Astrocyte (in vitro differentiated cells and primary cell): ENCODE measurements at regions not wholly inside any gene's neighbourhood (a gene's known extent, or its start where the extent isn't known, plus 50 kb on each side); places are given as distances from the start of the nearest gene placed in this dataset.

ENCODE experiments used
- DNase-seq: peaks from one replicate; pipeline ENCODE4 v3.0.0-alpha.2; 2010; ENCODE audit warnings: low read depth
- FAIRE-seq: peaks from 2 replicates; lab custom pipeline; 2011; peaks lifted over from hg19 to GRCh38; lab: Jason Lieb, UNC
- H2AFZ ChIP-seq: 2 replicates; pipeline ENCODE4 v1.6.0; 2012; ENCODE audit warnings: low read depth, low read length, inconsistent platforms
- H3K27ac ChIP-seq: 2 replicates; pipeline ENCODE4 v1.5.1; 2011; ENCODE audit warnings: low read depth, low read length, inconsistent platforms
- H3K27me3 ChIP-seq: 2 replicates; pipeline ENCODE4 v1.6.0; 2011; ENCODE audit warnings: low read length, inconsistent platforms; ENCODE audit not compliant: insufficient read depth
- H3K36me3 ChIP-seq: 2 replicates; pipeline ENCODE4 v1.5.1; 2011; ENCODE audit warnings: low read length, inconsistent platforms; ENCODE audit not compliant: insufficient read depth
- H3K4me1 ChIP-seq: 2 replicates; pipeline ENCODE4 v1.5.1; 2011; ENCODE audit warnings: low read length, inconsistent platforms; ENCODE audit not compliant: insufficient read depth
- H3K4me2 ChIP-seq: 2 replicates; pipeline ENCODE4 v1.6.0; 2012; ENCODE audit warnings: low read length, inconsistent platforms
- H3K4me3 ChIP-seq: 2 replicates; pipeline ENCODE4 v1.5.1; 2011; ENCODE audit warnings: low read depth, mild to moderate bottlenecking, low read length, inconsistent platforms; ENCODE audit not compliant: insufficient read depth
- H3K79me2 ChIP-seq: 2 replicates; pipeline ENCODE4 v1.6.0; 2012; ENCODE audit warnings: mild to moderate bottlenecking, low read length, inconsistent platforms; ENCODE audit not compliant: insufficient read depth
- H3K9ac ChIP-seq: 2 replicates; pipeline ENCODE4 v1.6.0; 2012; ENCODE audit warnings: mild to moderate bottlenecking, low read length, inconsistent platforms
- H3K9me3 ChIP-seq: 2 replicates; pipeline ENCODE4 v1.5.1; 2012; ENCODE audit warnings: low read depth, mild to moderate bottlenecking, low read length, inconsistent platforms; ENCODE audit not compliant: insufficient read depth
- H4K20me1 ChIP-seq: 2 replicates; pipeline ENCODE4 v1.6.0; 2012; ENCODE audit warnings: low read length, inconsistent platforms; ENCODE audit not compliant: insufficient read depth
- H3K27ac Mint-ChIP-seq: one replicate; pipeline ENCODE4 v1.8.0; 2021; ENCODE audit warnings: mild to moderate bottlenecking, mixed read lengths; ENCODE audit not compliant: unreplicated experiment
- H3K27me3 Mint-ChIP-seq: one replicate; pipeline ENCODE4 v1.8.0; 2021; ENCODE audit warnings: low read depth, mixed read lengths; ENCODE audit not compliant: unreplicated experiment
- H3K36me3 Mint-ChIP-seq: one replicate; pipeline ENCODE4 v1.8.0; 2021; ENCODE audit warnings: low read depth, mixed read lengths; ENCODE audit not compliant: unreplicated experiment
- H3K4me1 Mint-ChIP-seq: one replicate; pipeline ENCODE4 v1.8.0; 2021; ENCODE audit warnings: low read depth, mixed read lengths; ENCODE audit not compliant: unreplicated experiment
- H3K4me3 Mint-ChIP-seq: one replicate; pipeline ENCODE4 v1.8.0; 2021; ENCODE audit warnings: mild to moderate bottlenecking, moderate library complexity, mixed read lengths; ENCODE audit not compliant: unreplicated experiment
- H3K9me3 Mint-ChIP-seq: one replicate; pipeline ENCODE4 v1.8.0; 2021; ENCODE audit warnings: mild to moderate bottlenecking, mixed read lengths; ENCODE audit not compliant: unreplicated experiment
- EZH2 ChIP-seq: IDR thresholded peaks from 2 replicates; pipeline ENCODE4 v1.6.1; 2012; ENCODE audit warnings: mild to moderate bottlenecking, low read length, inconsistent platforms; ENCODE audit not compliant: insufficient read depth
- TF ChIP-seq, protein P1 (sequence below): IDR thresholded peaks from 2 replicates; pipeline ENCODE4 v1.5.1; 2011; ENCODE audit warnings: low read depth, mild to moderate bottlenecking, inconsistent platforms, low read length, moderate library complexity; ENCODE audit not compliant: insufficient read depth

DNA sequence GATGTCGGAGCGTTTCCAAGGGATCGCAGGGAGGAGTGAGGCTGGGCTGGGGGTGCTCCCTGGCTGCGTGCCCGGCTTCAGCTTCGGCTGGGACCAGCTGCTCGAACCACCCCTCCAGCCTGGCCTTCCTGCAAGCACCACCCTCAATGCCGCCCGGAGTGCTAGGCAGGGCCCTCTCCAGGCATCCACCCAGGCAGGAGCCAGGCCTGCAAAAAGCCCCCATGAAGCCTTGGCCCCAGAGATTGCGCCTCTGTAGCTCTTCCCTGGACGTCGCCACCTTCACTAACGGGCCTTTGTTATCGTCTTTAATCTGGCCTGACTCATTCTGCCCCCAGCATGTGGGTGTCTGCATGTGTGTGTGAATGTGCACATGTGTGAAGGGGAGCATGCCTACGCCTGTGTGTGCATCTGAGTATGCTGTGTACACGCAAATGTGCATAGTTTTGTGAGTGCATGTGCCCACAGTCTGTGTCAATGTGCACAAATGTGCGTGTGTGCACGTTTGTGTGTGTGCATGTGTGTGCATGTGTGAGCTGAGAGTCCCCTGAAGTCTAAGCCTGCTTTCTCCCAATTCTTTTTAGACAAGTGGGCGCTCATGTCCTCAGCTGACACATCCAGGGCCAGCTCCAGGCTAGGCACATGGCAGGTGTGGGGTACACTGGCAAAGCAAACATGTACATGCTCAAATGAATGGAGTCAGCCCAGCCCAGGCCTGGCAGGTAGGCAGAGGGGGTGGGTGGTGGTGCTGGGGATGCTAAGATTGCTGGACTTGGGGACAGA lies 195.4 kb upstream of the C14orf180 start:
- Histone ChIP-seq H3K4me3 (no peak overlapping the region), H3K4me2 (no peak overlapping the region), H3K27me3 (peaks cover 10% of the 10 kb centered on the region), H3K9me3 (no peaks in the 10 kb centered on the region), H4K20me1 (no peaks in the 10 kb centered on the region), H3K27ac (no peak overlapping the region), H2AFZ (no peak overlapping the region), H3K79me2 (no peaks in the 10 kb centered on the region), H3K36me3 (no peaks in the 10 kb centered on the region), H3K9ac (no peak overlapping the region), H3K4me1 (no peaks in the 10 kb centered on the region)
- Mint-ChIP-seq H3K27me3 (peaks cover 38% of the 10 kb centered on the region), H3K27ac (no peak overlapping the region), H3K4me3 (no peak overlapping the region), H3K36me3 (no peaks in the 10 kb centered on the region), H3K9me3 (peaks cover 13% of the 10 kb centered on the region), H3K4me1 (no peaks in the 10 kb centered on the region)
- FAIRE-seq (no peak), DNase-seq (no peak)
- no peak for TF ChIP-seq EZH2
- TF ChIP-seq, protein P1, sequence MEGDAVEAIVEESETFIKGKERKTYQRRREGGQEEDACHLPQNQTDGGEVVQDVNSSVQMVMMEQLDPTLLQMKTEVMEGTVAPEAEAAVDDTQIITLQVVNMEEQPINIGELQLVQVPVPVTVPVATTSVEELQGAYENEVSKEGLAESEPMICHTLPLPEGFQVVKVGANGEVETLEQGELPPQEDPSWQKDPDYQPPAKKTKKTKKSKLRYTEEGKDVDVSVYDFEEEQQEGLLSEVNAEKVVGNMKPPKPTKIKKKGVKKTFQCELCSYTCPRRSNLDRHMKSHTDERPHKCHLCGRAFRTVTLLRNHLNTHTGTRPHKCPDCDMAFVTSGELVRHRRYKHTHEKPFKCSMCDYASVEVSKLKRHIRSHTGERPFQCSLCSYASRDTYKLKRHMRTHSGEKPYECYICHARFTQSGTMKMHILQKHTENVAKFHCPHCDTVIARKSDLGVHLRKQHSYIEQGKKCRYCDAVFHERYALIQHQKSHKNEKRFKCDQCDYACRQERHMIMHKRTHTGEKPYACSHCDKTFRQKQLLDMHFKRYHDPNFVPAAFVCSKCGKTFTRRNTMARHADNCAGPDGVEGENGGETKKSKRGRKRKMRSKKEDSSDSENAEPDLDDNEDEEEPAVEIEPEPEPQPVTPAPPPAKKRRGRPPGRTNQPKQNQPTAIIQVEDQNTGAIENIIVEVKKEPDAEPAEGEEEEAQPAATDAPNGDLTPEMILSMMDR: no peak

DNA sequence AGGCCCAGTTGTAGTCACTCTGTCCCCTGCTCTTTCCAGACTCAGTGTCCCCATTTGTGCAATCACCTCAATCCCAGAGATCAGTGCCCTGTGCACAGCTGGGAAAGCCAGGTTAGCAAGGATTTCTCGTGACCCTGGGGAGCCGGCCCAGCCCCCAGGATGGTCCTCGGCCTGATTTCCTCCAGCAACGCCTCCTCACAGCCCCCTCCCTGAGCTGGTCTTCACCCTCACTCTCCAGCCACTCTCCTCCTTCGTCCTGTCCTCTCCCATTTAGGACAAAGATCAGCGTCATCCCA lies 194.8 kb upstream of the C14orf180 start:
- Histone ChIP-seq H2AFZ (no peak overlapping the region), H3K79me2 (no peaks in the 10 kb centered on the region), H3K27ac (no peak overlapping the region), H3K4me1 (no peaks in the 10 kb centered on the region), H3K36me3 (no peaks in the 10 kb centered on the region), H3K4me3 (no peak overlapping the region), H3K9me3 (no peaks in the 10 kb centered on the region), H3K27me3 (peaks cover 10% of the 10 kb centered on the region), H3K9ac (no peak overlapping the region), H4K20me1 (no peaks in the 10 kb centered on the region), H3K4me2 (no peak overlapping the region)
- DNase-seq (no peak), FAIRE-seq (no peak)
- Mint-ChIP-seq H3K9me3 (peaks cover 12% of the 10 kb centered on the region), H3K27ac (no peak overlapping the region), H3K4me3 (no peak overlapping the region), H3K27me3 (peaks cover 37% of the 10 kb centered on the region), H3K4me1 (no peaks in the 10 kb centered on the region), H3K36me3 (no peaks in the 10 kb centered on the region)
- no peak for TF ChIP-seq EZH2
- TF ChIP-seq, protein P1: no peak

DNA sequence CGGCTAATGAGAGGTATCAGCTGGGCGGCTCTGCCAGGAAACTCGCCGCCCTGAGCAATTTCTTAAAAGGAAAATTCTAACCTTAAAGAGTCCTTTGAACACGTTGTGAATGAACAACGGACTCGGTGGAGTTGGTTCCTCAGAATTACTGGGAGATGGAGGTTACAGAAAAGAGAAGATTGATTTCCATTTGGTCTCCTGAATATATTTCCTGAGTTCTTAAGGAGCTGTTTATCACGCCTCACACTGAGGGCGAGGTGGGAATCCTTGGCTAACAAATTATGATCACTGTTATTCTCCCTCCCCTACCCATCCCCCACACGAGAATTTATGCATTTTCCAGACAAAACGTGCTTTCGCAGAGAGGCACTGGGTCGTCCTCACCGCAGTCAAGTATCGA lies 194.5 kb upstream of the C14orf180 start:
- Mint-ChIP-seq H3K27me3 (peaks cover 37% of the 10 kb centered on the region), H3K4me1 (no peaks in the 10 kb centered on the region), H3K27ac (no peak overlapping the region), H3K9me3 (peaks cover 12% of the 10 kb centered on the region), H3K36me3 (no peaks in the 10 kb centered on the region), H3K4me3 (no peak overlapping the region)
- Histone ChIP-seq H3K4me1 (no peaks in the 10 kb centered on the region), H3K9me3 (no peaks in the 10 kb centered on the region), H3K27me3 (peaks cover 10% of the 10 kb centered on the region), H2AFZ (no peak overlapping the region), H4K20me1 (no peaks in the 10 kb centered on the region), H3K36me3 (no peaks in the 10 kb centered on the region), H3K9ac (no peak overlapping the region), H3K79me2 (no peaks in the 10 kb centered on the region), H3K4me2 (no peak overlapping the region), H3K27ac (no peak overlapping the region), H3K4me3 (no peak overlapping the region)
- no peak for FAIRE-seq
- no peak for TF ChIP-seq EZH2
- TF ChIP-seq, protein P1: no peak
- DNase-seq: no peak
